ENCODE measurements at regions not wholly inside any gene's neighbourhood (a gene's known extent, or its start where the extent isn't known, plus 50 kb on each side); places are given as distances from the start of the nearest gene placed in this dataset.

- DNase-seq (ENCODE audit: low read depth, low spot score) (no peak), ATAC-seq (no peak)
- Histone ChIP-seq H3K4me3 (replicated peaks in 1 of 2; ENCODE audit: low read depth in 1 of 2, low read length in 2 of 2) (no peak overlapping the region), H3K9ac (ENCODE audit: low read length) (no peak overlapping the region), H3K27ac (ENCODE audit: low read depth, low read length) (no peak overlapping the region), H2AFZ (ENCODE audit: low read depth, low read length, poor library complexity, severe bottlenecking) (no peak overlapping the region), H3K4me1 (ENCODE audit: control insufficient read depth in 1 of 2, insufficient read depth in 2 of 2, low read length in 2 of 2) (peaks cover 0 to 4% of the 10 kb centered on the region in 2 experiments; a peak in 1 of 4 replicates), H3K79me2 (ENCODE audit: insufficient read depth, low read length) (no peaks in the 10 kb centered on the region), H4K20me1 (ENCODE audit: insufficient read depth) (no peaks in the 10 kb centered on the region), H3K27me3 (ENCODE audit: insufficient read depth, low read length) (0 out of 2 replicates have a peak, but pooled peaks cover 3% of the 10 kb centered on the region), H3K9me2 (ENCODE audit: insufficient read depth) (no peaks in the 10 kb centered on the region), H3K9me3 (ENCODE audit: control insufficient read depth in 1 of 2, insufficient read depth in 1 of 2, low read depth in 1 of 2, low read length in 2 of 2) (no peaks in the 10 kb centered on the region), H3K36me3 (ENCODE audit: control insufficient read depth in 1 of 2, insufficient read depth in 2 of 2, low read length in 2 of 2) (no peaks in the 10 kb centered on the region), H3K4me2 (ENCODE audit: low read length) (no peak overlapping the region)
- RAD21 ChIA-PET (ENCODE audit: low non-redundant PET in 1 of 2, low total read pairs in 2 of 2, uncharacterized antibody in 2 of 2, unreplicated experiment in 2 of 2), result no interaction called here
- TF ChIP-seq EZH2phosphoT487 (IDR thresholded peaks at IDR 0.05; ENCODE audit: borderline replicate concordance) (no peak), REST (IDR thresholded peaks at IDR 0.05; ENCODE audit: low read depth) (no peak), ELF1 (IDR thresholded peaks at IDR 0.05; ENCODE audit: borderline replicate concordance, low read depth) (no peak), ATF3 (IDR thresholded peaks at IDR 0.05) (no peak), MAX (IDR thresholded peaks at IDR 0.05) (no peak), EGR1 (IDR thresholded peaks at IDR 0.05; ENCODE audit: low read depth) (no peak), SRF (IDR thresholded peaks at IDR 0.05; ENCODE audit: low read depth) (no peak), POLR2AphosphoS5 (IDR thresholded peaks at IDR 0.05; ENCODE audit: low read depth, low read length) (no peak)
- BruUV-seq (replicated peaks), result no TSS peak
- CTCF ChIA-PET, result no interaction called here
- POLR2A ChIA-PET, result no interaction called here
- intact Hi-C loops (cut with micrococcal nuclease), result no loop called here
Observed at GRCh38 chr12:111027431-111027830, 107.1 kb upstream of the MYL2 start.
